GM12875 (cell line): ENCODE measurements at regions not wholly inside any gene's neighbourhood (a gene's known extent, or its start where the extent isn't known, plus 50 kb on each side); places are given as distances from the start of the nearest gene placed in this dataset.

Experiments used
- H3K4me3 ChIP-seq: one replicate; pipeline ENCODE4 v1.5.1; 2011; ENCODE audit warnings: low read depth, low read length, control low read depth
- TF ChIP-seq, protein P1 (sequence below): IDR thresholded peaks from 2 replicates; pipeline ENCODE4 v1.5.1; 2011; ENCODE audit warnings: low read depth, mild to moderate bottlenecking, control low read depth, inconsistent platforms, low read length, moderate library complexity, borderline replicate concordance; ENCODE audit not compliant: insufficient read depth

DNA sequence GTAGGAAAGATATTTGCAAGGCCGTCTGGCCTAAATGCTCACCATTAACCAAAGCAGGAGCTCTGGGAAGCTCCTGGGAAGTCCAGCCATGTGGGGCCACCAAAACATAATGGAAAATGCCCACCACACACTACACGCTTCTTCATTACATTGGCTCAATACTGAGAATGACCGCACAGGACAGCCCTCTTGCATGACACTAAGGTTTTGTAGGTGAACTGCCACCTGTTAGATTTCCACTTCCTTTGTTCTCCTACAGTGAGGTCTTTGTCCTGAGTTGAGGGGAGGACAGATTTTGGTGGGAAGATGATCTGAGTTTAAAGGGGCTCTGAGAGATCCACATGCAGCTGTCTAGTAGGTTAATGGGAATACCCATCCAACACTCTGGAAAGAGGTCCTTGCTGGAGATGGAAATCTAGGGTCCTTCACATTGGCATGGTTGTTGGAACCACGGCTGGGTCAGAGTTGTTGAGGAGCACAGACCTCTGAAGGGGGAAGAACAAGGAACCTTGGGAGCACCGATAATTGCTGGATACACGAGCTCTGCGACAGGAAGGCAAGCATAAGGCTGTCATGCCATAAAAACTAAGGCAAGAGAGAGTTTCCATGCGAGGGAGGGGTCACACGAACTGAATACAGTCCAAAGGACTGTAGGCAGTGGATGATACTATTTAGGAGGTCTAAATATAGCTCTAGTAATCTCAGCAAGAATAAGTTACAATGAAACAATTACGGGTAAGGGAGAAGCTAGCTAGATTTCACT is 105.5 kb upstream of the IRF2BP2 start:
- TF ChIP-seq, protein P1, sequence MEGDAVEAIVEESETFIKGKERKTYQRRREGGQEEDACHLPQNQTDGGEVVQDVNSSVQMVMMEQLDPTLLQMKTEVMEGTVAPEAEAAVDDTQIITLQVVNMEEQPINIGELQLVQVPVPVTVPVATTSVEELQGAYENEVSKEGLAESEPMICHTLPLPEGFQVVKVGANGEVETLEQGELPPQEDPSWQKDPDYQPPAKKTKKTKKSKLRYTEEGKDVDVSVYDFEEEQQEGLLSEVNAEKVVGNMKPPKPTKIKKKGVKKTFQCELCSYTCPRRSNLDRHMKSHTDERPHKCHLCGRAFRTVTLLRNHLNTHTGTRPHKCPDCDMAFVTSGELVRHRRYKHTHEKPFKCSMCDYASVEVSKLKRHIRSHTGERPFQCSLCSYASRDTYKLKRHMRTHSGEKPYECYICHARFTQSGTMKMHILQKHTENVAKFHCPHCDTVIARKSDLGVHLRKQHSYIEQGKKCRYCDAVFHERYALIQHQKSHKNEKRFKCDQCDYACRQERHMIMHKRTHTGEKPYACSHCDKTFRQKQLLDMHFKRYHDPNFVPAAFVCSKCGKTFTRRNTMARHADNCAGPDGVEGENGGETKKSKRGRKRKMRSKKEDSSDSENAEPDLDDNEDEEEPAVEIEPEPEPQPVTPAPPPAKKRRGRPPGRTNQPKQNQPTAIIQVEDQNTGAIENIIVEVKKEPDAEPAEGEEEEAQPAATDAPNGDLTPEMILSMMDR = no peak

DNA sequence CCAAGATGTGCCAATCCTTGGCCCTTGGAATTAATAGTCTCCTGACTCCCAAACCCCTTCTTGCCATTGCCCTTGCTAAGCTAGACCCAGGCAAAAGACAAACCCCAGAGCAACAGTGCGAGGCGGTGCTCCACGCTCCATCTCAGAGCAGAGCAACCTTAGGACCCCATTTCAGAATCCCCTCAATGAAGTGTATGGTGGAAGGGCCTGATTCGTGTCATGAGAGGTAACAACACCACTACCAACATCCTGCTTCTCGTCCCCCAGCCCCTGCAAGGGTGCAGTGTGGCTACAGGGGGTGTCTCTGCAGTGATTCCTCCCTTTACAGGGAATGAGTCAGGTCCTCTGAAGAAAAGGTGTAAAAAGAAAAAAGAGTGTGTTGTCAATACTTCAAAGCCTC is 103.9 kb upstream of the IRF2BP2 start:
- TF ChIP-seq, protein P1 = no peak
- H3K4me3 ChIP-seq = no peak overlapping the region

More for the DNA sequence above, 105.5 kb upstream of the IRF2BP2 start:
- H3K4me3 ChIP-seq = no peak overlapping the region

DNA sequence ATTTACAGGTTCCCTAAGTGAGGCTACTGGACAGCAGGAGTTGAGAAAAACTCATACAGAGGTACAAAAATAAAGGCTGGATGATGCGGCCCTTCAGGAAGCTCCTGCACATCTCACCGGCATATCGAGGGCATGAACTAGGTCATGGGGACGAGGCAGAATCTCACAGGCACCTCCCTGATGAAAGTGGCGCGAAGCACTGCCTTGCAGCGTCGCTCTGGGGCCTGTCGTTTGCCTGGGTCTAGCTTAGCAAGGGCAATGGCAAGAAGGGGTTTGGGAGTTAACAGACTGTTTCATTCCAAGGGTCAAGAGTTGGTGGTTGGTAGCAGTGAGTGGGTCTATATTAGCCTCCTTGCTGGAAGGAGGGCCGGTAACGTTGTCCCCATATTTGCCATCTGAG is 103.5 kb upstream of the IRF2BP2 start:
- no peak overlapping the region for H3K4me3 ChIP-seq
- TF ChIP-seq, protein P1 = no peak

DNA sequence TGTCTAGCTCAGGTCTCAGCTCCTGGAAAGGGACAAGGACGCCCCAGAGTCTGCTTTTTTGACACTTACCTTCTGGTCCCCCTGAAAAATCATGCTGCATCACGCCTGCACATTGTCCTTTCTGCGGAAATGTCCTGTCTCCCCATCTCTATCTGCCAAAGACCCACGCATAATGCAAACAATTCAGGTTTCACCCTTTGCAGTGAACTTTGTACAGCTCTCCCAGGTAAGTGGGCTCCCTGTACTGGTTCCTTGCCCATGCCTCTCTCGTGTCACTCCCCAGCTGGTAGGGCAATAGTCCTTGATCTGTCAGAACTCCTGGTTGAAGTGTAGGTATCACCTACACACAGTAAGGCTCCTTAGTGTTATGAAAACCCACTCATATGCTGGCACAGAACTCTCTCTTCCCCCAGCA is 102.9 kb upstream of the IRF2BP2 start:
- no peak overlapping the region for H3K4me3 ChIP-seq
- TF ChIP-seq, protein P1 = no peak

DNA sequence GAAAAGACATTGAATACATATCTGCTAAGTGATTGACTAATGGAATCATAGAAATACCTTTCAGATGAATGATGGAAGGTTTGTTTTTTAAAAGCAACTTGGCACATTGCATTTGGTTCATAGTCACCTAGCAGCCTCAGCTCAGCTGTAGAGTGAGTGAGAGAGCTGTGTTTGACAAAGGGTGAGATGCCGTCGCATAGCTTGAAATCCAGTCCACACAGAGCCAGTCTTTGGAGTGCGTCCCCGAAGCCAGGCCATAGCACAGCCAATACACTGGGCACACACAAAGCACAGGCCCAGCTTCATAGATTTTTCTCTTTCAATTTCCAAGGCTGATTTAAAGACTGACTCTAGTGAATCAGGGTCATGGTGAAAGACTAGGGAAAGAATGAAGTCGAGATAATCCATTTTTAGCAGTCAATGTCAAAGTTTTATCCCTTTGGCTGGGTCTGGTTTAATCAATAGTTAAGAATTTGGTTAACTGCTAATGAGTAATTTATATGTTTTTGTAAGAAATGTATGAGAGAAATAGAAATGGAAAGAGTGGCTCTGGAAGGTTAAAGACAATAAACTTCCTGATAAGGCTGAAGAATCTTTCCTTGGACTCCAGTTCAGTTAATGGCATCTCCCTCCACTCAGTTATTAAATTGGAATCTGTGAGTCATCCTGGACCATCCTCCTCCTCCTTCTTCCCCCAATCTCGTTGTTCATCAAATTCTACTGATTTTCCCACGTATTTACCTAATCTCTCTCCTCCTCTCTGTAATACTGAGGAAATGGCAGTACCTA is 101.2 kb upstream of the IRF2BP2 start:
- H3K4me3 ChIP-seq = no peak overlapping the region
- TF ChIP-seq, protein P1 = no peak

DNA sequence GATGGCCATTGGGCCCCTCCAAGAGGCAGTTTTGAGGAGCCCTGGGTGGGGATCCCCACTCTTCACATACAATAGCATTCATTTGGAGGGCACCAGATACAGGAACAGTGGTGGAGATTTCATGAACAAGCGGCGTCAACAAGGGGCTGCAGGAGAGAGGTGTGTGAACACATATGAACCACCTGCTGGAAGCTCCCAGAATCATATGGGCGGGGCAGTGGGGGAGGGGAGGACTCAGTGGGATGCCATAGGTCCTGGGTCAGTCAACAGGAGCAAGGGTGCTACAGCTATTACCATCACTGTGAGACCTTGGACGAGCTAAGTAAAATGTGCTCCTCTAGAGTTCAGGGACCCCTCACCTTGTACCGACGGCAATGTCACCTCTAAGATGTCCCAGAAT is 100.4 kb upstream of the IRF2BP2 start:
- TF ChIP-seq, protein P1 = no peak
- no peak overlapping the region for H3K4me3 ChIP-seq
